Endothelial cell of umbilical vein (primary cell): ENCODE measurements at regions not wholly inside any gene's neighbourhood (a gene's known extent, or its start where the extent isn't known, plus 50 kb on each side); places are given as distances from the start of the nearest gene placed in this dataset.

Experiments
- BruUV-seq: library from RNA; stranded (reverse); fragments of 400-500 nt; replicated peaks from 2 replicates; lab custom pipeline; 2021; lab: Mats Ljungman, UMichigan
- CTCF ChIA-PET: fragments of 300-600, 350-600 bp; sonication (Branson Sonifier 250); formaldehyde crosslinking; loops from one replicate; lab custom pipeline; 2021; ENCODE audit warnings: antibody characterized with exemption, inconsistent platforms; lab: Charles Lee
- POLR2A ChIA-PET: fragments of 300-600, 350-600 bp; sonication (Branson Sonifier 250); formaldehyde crosslinking; loops from one replicate; lab custom pipeline; 2021; ENCODE audit warnings: antibody characterized with exemption, inconsistent platforms; lab: Charles Lee
- DNase-seq: peaks from one replicate; pipeline ENCODE4 v3.0.0-alpha.2; 2011; ENCODE audit warnings: low read depth, low spot score
- FAIRE-seq: peaks from 2 replicates; lab custom pipeline; 2011; peaks lifted over from hg19 to GRCh38; lab: Jason Lieb, UNC
- H2AFZ ChIP-seq: 2 replicates; pipeline ENCODE4 v1.6.0; 2012; ENCODE audit warnings: low read depth, low read length, control low read depth, inconsistent platforms
- H3K27ac ChIP-seq: 2 replicates; pipeline ENCODE4 v1.5.1; 2011; ENCODE audit warnings: low read depth, mild to moderate bottlenecking, control low read depth, low read length, moderate library complexity; ENCODE audit not compliant: insufficient read depth
- H3K27me3 ChIP-seq, 2 experiments: 2 replicates each; pipeline versions ENCODE4 v1.6.0 to v1.6.1; 2011; ENCODE audit warnings: low read length in 2 of 2, mixed read lengths in 1 of 2; ENCODE audit not compliant: control insufficient read depth in 2 of 2, insufficient read depth in 2 of 2
- H3K36me3 ChIP-seq, 2 experiments: 2 replicates in 1 of 2; 3 replicates in 1 of 2; pipeline ENCODE4 v1.5.1; 2011; ENCODE audit warnings: low read length in 2 of 2, mild to moderate bottlenecking in 1 of 2, moderate library complexity in 1 of 2; ENCODE audit not compliant: control insufficient read depth in 2 of 2, insufficient read depth in 2 of 2; ENCODE audit errors: extremely low read depth in 1 of 2
- H3K4me1 ChIP-seq: 3 replicates; pipeline ENCODE4 v1.5.1; 2011; ENCODE audit warnings: mild to moderate bottlenecking, low read length; ENCODE audit not compliant: control insufficient read depth, insufficient read depth; ENCODE audit errors: extremely low read depth
- H3K4me2 ChIP-seq: 2 replicates; pipeline ENCODE4 v1.6.1; 2011; ENCODE audit warnings: low read length, control low read depth, mixed read lengths; ENCODE audit not compliant: insufficient read depth
- H3K4me3 ChIP-seq, 3 experiments: fragments of 200-600 bp in 1 of 3; sonication (generic), shearing (Covaris generic) in 1 of 3; replicated peaks in 1 of 3; 2 replicates each; pipeline ENCODE4 v1.5.1; 2011 to 2016; ENCODE audit warnings: control low read depth in 3 of 3, low read length in 3 of 3, mild to moderate bottlenecking in 2 of 3, inconsistent platforms in 1 of 3, low read depth in 1 of 3, moderate library complexity in 1 of 3; ENCODE audit not compliant: insufficient read depth in 1 of 3
- H3K79me2 ChIP-seq: 2 replicates; pipeline ENCODE4 v1.6.0; 2012; ENCODE audit warnings: low read length, inconsistent platforms; ENCODE audit not compliant: control insufficient read depth, insufficient read depth
- H3K9ac ChIP-seq: replicated peaks from 2 replicates; pipeline ENCODE3; 2011; ENCODE audit warnings: low read length, control low read depth; ENCODE audit not compliant: insufficient read depth; ENCODE audit errors: extremely low read depth
- H3K9me1 ChIP-seq: replicated peaks from 3 replicates; pipeline ENCODE4 v1.6.0; 2011; ENCODE audit warnings: mild to moderate bottlenecking, low read length; ENCODE audit not compliant: control insufficient read depth, insufficient read depth; ENCODE audit errors: extremely low read depth
- H3K9me3 ChIP-seq: replicated peaks from 2 replicates; pipeline ENCODE4 v1.5.1; 2012; ENCODE audit warnings: low read length, inconsistent platforms; ENCODE audit not compliant: control insufficient read depth, insufficient read depth
- H4K20me1 ChIP-seq: replicated peaks from 2 replicates; pipeline ENCODE3; 2011; ENCODE audit warnings: mild to moderate bottlenecking, low read length; ENCODE audit not compliant: control insufficient read depth, insufficient read depth; ENCODE audit errors: extremely low read depth
- EZH2 ChIP-seq: IDR thresholded peaks from 2 replicates; pipeline ENCODE4 v1.6.1; 2012; ENCODE audit warnings: borderline replicate concordance, low read depth, mild to moderate bottlenecking, moderate library complexity, low read length, inconsistent platforms; ENCODE audit not compliant: severe bottlenecking
- FOS ChIP-seq: IDR thresholded peaks from 2 replicates; pipeline ENCODE4 v1.6.1; 2011; ENCODE audit warnings: mild to moderate bottlenecking, low read length, moderate library complexity, borderline replicate concordance; ENCODE audit not compliant: insufficient read depth
- GATA2 ChIP-seq: IDR thresholded peaks from 2 replicates; pipeline ENCODE4 v1.7.0; 2011; ENCODE audit warnings: low read depth, mild to moderate bottlenecking, moderate library complexity, mixed read lengths, low read length; ENCODE audit not compliant: insufficient read length, insufficient read depth
- JUN ChIP-seq: IDR thresholded peaks from 2 replicates; pipeline ENCODE4 v1.6.1; 2011; ENCODE audit warnings: borderline replicate concordance, low read depth; ENCODE audit not compliant: insufficient read length, insufficient read depth
- MYC ChIP-seq: IDR thresholded peaks from one replicate; pipeline ENCODE4 v1.6.1; 2011; ENCODE audit warnings: mild to moderate bottlenecking, low read depth, low read length
- POLR2A ChIP-seq: IDR thresholded peaks from 2 replicates; pipeline ENCODE4 v1.6.1; 2012; ENCODE audit warnings: low read depth, mild to moderate bottlenecking, control low read depth, low read length
- POLR2AphosphoS5 ChIP-seq: IDR thresholded peaks from 2 replicates; pipeline ENCODE4 v1.6.1; 2012; ENCODE audit warnings: low read depth, mild to moderate bottlenecking, control low read depth, low read length, moderate library complexity; ENCODE audit not compliant: insufficient read depth
- dilution Hi-C: fragments of 300-500 bp; cut with MboI; formaldehyde crosslinking; loops from one replicate; pipeline ENCODE4 v1.15.0; 2019; ENCODE audit warnings: low sequenced_read_pairs; ENCODE audit not compliant: extremely low pct_ligation_motif_present
- intact Hi-C: fragments of 100-400 bp; cut with micrococcal nuclease; formaldehyde crosslinking; loops from one replicate; pipeline ENCODE4 v1.10.0; 2022
- TF ChIP-seq, protein P1 (sequence below): IDR thresholded peaks from 2 replicates; pipeline ENCODE4 v1.6.1; 2011; ENCODE audit not compliant: insufficient read depth, insufficient read length
- TF ChIP-seq, protein P2 (sequence below), 2 donors: IDR thresholded peaks; 1 replicate in 1 of 2; 2 replicates in 1 of 2; pipeline ENCODE4 v1.5.1; 2011; ENCODE audit warnings: low read length in 2 of 2, mild to moderate bottlenecking in 2 of 2, moderate library complexity in 2 of 2, control low read depth in 1 of 2, inconsistent platforms in 1 of 2, low read depth in 1 of 2; ENCODE audit not compliant: insufficient read depth in 1 of 2; ENCODE audit errors: extremely low read depth in 1 of 2

DNA sequence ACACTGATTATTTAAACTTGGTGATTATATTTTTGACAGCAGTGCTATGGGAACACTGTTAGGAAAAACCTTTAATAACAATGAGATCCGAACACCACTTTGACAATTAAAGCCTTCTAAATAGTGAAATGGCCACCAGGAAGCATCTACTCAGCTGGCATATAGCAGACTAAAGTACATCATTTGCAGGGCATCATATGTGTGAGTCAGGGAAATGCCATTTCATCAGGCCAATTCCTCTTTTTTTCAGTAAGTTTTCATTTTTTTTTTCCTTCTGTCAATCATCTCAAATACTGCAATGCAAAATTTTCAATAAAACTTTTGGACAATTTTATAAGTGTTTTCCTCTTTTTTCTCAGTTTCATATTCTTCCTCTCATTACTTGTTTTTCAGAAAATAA, 521.4 kb upstream of the SEMA3D start:
- Histone ChIP-seq H3K9ac (no peak overlapping the region), H3K27me3 (no peaks in the 10 kb centered on the region), H3K4me2 (no peak overlapping the region), H4K20me1 (no peaks in the 10 kb centered on the region), H3K27ac (no peak overlapping the region), H3K79me2 (no peaks in the 10 kb centered on the region), H2AFZ (no peak overlapping the region), H3K9me3 (no peaks in the 10 kb centered on the region), H3K9me1 (no peaks in the 10 kb centered on the region), H3K4me3 (no peak overlapping the region), H3K36me3 (no peaks in the 10 kb centered on the region), H3K4me1 (no peaks in the 10 kb centered on the region)
- no TSS peak for BruUV-seq
- intact Hi-C loops (no loop called here), dilution Hi-C loops (no loop called here)
- ChIA-PET POLR2A (no interaction called here), CTCF (no interaction called here)
- no peak for DNase-seq
- TF ChIP-seq EZH2 (no peak), GATA2 (no peak), JUN (no peak), FOS (no peak), POLR2A (no peak), POLR2AphosphoS5 (no peak), MYC (no peak)
- TF ChIP-seq, protein P1, sequence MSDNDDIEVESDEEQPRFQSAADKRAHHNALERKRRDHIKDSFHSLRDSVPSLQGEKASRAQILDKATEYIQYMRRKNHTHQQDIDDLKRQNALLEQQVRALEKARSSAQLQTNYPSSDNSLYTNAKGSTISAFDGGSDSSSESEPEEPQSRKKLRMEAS: no peak
- TF ChIP-seq, protein P2, sequence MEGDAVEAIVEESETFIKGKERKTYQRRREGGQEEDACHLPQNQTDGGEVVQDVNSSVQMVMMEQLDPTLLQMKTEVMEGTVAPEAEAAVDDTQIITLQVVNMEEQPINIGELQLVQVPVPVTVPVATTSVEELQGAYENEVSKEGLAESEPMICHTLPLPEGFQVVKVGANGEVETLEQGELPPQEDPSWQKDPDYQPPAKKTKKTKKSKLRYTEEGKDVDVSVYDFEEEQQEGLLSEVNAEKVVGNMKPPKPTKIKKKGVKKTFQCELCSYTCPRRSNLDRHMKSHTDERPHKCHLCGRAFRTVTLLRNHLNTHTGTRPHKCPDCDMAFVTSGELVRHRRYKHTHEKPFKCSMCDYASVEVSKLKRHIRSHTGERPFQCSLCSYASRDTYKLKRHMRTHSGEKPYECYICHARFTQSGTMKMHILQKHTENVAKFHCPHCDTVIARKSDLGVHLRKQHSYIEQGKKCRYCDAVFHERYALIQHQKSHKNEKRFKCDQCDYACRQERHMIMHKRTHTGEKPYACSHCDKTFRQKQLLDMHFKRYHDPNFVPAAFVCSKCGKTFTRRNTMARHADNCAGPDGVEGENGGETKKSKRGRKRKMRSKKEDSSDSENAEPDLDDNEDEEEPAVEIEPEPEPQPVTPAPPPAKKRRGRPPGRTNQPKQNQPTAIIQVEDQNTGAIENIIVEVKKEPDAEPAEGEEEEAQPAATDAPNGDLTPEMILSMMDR (IDR thresholded peaks at IDR 0.05; ENCODE audit: extremely low read depth in 1 of 2, insufficient read depth in 1 of 2, low read depth in 1 of 2, low read length in 2 of 2): no peak
- peak; percentile 33 for FAIRE-seq
